Prostate gland (tissue), 2 donors: ENCODE measurements at regions not wholly inside any gene's neighbourhood (a gene's known extent, or its start where the extent isn't known, plus 50 kb on each side); places are given as distances from the start of the nearest gene placed in this dataset.
"Not testable (repeated sequence)": the region's sequence is repeated elsewhere in the genome, so short reads cannot be mapped to it uniquely, and the experiment has no call there.

Source experiments
- DNase-seq: peaks from one replicate; pipeline ENCODE4 v3.0.0-alpha.2; 2019; ENCODE audit warnings: low spot score
- H3K27ac ChIP-seq, 2 donors: fragments of 200-600 bp; sonication (generic); 2 replicates each; pipeline ENCODE4 v1.5.1; 2017 to 2019
- H3K27me3 ChIP-seq: fragments of 200-600 bp; sonication (generic); replicated peaks from 2 replicates; pipeline ENCODE4 v1.5.1; 2019; ENCODE audit not compliant: insufficient read depth
- H3K36me3 ChIP-seq, 2 donors: fragments of 200-600 bp; sonication (generic); 1 replicate in 1 of 2; 2 replicates in 1 of 2; pipeline versions ENCODE4 v1.5.1 to v1.8.1; 2017 to 2019
- H3K4me1 ChIP-seq: fragments of 200-600 bp; sonication (generic); replicated peaks from 2 replicates; pipeline ENCODE4 v1.5.1; 2019
- H3K4me3 ChIP-seq, 2 donors: fragments of 200-600 bp; sonication (generic); 2 replicates each; pipeline ENCODE4 v1.5.1; 2017 to 2019
- H3K9me3 ChIP-seq: fragments of 200-600 bp; sonication (generic); 2 replicates; pipeline ENCODE4 v1.5.1; 2017
- POLR2A ChIP-seq: fragments of 450-650 bp; IDR thresholded peaks from one replicate; pipeline ENCODE4 v1.6.1; 2016; ENCODE audit warnings: antibody characterized with exemption, mild to moderate bottlenecking
- POLR2AphosphoS5 ChIP-seq: sonication (generic); formaldehyde crosslinking; IDR thresholded peaks from one replicate; pipeline ENCODE4 v1.6.1; 2017; ENCODE audit warnings: antibody characterized with exemption
- WGBS: methylation state at CpG from one replicate; pipeline ENCODE4 v1.1.5; 2018; 5-methylcytosine and 5-hydroxymethylcytosine counted together
- intact Hi-C: fragments of 100-400 bp; cut with DNase I; formaldehyde crosslinking; loops from one replicate; pipeline ENCODE4 v1.14.2; 2022
- TF ChIP-seq, protein P1 (sequence below), 4 experiments: fragments of 200-600 bp in 2 of 4; fragments of 450-650 bp in 2 of 4; sonication (generic) in 2 of 4; IDR thresholded peaks; 1 replicate in 3 of 4; 2 replicates in 1 of 4; pipeline ENCODE4 v1.5.1; 2016 to 2019; ENCODE audit warnings: antibody characterized with exemption in 4 of 4, mild to moderate bottlenecking in 2 of 4, moderate library complexity in 2 of 4

DNA sequence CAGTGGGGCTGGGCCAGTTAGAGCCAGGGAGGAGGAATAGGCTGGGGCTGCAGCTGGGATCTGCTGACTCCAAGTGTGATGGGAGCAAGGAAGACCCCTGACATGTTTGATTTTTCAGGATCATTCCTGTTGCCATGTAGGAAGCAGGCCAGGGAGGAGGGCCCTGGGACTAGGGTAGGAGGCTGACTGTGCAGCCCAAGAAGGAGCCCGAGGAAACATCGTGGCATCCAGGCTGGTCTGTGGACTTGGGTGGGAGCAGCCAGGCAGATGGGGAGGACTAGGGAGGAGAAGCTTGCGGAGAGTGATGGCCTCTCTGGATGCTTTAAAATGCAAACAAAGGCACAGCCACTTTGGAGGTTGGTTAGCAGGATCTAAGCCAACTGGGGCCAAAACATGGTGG is 311.4 kb upstream of the WSB1 start:
- intact Hi-C loops, H3K36me3 ChIP-seq, H3K27me3 ChIP-seq, H3K4me3 ChIP-seq, H3K4me1 ChIP-seq, H3K27ac ChIP-seq, DNase-seq, H3K9me3 ChIP-seq: not testable (repeated sequence)
- WGBS = 85% methylated on average over 3 of the region's 3 CpGs

DNA sequence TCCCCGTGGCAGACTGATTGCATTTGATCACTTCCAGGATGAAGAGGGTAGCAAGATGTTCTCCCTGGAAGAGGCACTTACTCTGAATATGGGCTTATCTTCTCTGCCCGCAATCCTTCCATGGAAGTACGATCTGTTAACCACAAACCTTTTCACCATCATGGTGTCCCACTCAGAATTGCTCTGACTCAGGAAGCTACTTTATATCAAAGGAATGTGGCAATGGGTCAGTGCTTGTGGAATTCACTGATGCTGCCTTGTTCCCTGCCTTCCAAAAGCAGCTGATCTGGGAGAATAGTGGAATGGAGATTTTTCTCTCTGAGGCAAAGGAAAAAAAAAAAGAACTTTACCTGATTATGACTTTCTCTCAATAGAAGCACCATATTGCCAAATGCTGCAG is 306.1 kb upstream of the WSB1 start:
- DNase-seq, H3K36me3 ChIP-seq, H3K4me1 ChIP-seq, intact Hi-C loops, H3K27ac ChIP-seq, H3K4me3 ChIP-seq, H3K9me3 ChIP-seq, H3K27me3 ChIP-seq: not testable (repeated sequence)
- 62% methylated on average over 3 of the region's 3 CpGs for WGBS

DNA sequence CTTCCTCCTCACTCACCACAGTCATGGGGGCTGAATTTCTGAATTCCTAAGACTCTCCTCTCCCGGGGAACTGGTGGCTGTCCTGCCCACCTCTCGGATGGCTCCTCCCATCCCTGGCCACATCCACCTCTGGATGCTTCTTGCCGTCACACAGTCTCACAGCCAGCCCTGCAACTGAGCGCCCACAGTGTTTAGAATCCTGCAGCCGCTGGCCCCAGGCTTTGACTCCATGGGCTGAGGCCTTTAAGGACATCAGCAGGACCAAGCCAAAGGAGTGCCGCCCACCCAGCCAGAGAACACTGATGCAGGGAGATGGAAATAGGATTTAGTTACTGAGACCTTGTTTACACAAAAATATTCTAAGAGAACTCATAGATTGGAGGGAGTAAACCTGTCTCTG is 299.3 kb upstream of the WSB1 start:
- H3K4me1 ChIP-seq, intact Hi-C loops, H3K36me3 ChIP-seq, H3K27me3 ChIP-seq, H3K4me3 ChIP-seq, H3K27ac ChIP-seq, H3K9me3 ChIP-seq, DNase-seq: not testable (repeated sequence)
- WGBS = 90% methylated on average over 6 of the region's 6 CpGs

DNA sequence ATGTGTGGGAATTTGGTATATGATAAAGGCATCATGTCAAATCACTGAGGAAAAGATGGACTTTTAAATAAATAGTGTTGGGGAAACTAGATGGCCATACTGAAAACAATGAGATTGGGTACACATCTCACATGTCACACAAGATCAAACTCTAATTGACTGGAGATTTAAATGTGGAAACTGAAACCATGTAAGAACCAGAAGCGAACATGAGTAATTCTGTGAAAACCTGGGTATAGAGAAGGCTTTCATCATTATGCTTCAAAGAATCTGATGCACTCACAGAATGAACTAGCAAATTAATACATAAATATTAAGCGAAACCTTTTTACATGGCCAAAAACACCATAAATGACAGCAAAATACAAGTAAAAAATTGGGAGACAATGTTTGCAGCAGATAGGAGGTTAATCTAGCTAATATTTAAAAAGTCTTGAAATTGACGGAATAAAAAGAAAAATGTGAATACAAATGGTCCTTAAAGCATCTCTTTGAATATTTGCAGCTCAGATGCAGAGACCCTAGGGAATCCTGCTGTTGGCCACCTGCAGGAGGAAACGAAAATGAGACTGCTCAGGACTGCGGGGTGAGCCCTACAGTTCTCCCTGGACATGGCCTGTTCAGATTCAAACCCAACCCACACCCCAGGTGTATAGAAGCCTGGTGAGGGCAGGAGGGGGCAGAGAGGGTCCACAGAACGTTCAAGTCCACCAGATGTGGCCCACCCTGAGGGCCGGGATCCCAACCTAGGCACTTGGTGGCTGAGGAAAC is 297.6 kb upstream of the WSB1 start:
- 71% methylated on average over 7 of the region's 7 CpGs for WGBS
- H3K9me3 ChIP-seq, H3K27ac ChIP-seq, DNase-seq, intact Hi-C loops, H3K27me3 ChIP-seq, H3K4me3 ChIP-seq, H3K4me1 ChIP-seq, H3K36me3 ChIP-seq: not testable (repeated sequence)

DNA sequence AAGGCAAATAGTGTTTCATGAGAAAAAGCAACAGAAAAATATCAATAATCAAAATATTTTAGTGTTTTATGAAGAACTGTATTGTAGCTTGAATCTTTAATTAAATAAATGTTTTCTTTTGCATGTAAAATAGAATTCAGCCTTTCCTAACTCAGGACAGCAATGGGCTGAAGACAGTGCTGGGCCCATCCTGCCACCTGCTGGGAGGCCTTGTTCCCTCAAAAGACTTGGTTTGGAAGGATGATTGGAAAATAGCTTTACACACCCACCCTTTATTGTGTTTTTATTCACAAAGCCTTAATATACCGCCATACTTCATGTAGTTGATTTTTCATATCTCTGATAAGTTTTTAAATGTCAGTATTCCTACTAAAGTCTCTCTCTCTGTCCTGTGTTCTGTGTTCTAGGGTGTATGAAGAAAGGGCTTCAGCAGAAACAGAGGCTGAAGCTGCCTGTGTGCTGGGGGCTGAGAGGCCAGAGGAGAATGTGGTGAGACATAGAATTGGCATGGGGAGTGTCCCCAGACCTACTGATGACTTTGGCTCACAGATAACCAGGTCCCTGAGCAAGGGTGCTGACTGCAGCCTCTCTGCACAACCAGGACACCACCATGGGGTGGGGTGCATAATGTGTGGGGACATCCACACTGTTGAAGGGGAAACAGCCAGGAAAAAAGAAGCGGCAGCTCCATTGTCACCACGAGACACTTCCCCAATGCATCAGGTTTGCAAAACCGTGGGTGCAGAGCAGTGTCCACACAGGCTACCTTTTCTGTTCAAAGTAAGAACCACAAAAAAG is 286.0 kb upstream of the WSB1 start:
- WGBS = 59% methylated on average over 4 of the region's 4 CpGs
- intact Hi-C loops, H3K27me3 ChIP-seq, H3K4me3 ChIP-seq, H3K27ac ChIP-seq, DNase-seq, H3K36me3 ChIP-seq, H3K9me3 ChIP-seq, H3K4me1 ChIP-seq: not testable (repeated sequence)

DNA sequence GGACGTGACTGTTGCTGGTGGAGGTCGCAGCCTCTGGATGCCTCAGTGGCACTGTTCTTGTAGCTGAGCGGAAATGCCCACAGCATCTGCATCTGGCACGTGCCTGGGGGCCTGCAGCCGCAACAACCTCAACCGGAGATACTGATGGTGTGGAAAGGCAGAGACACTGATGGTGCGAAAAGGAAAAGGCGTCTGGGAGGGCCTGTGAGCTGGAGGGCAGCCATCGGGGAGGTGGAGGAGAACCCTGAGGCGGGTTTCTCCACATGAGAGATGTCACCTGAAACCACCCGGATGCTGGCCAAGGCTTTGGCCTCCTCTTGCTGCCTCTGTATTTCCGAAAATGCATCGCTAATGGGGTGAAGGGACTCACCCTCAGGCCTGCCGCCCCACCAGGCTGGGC is 284.8 kb upstream of the WSB1 start:
- TF ChIP-seq POLR2A = no peak
- no peak for TF ChIP-seq POLR2AphosphoS5
- TF ChIP-seq, protein P1, sequence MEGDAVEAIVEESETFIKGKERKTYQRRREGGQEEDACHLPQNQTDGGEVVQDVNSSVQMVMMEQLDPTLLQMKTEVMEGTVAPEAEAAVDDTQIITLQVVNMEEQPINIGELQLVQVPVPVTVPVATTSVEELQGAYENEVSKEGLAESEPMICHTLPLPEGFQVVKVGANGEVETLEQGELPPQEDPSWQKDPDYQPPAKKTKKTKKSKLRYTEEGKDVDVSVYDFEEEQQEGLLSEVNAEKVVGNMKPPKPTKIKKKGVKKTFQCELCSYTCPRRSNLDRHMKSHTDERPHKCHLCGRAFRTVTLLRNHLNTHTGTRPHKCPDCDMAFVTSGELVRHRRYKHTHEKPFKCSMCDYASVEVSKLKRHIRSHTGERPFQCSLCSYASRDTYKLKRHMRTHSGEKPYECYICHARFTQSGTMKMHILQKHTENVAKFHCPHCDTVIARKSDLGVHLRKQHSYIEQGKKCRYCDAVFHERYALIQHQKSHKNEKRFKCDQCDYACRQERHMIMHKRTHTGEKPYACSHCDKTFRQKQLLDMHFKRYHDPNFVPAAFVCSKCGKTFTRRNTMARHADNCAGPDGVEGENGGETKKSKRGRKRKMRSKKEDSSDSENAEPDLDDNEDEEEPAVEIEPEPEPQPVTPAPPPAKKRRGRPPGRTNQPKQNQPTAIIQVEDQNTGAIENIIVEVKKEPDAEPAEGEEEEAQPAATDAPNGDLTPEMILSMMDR (IDR thresholded peaks at IDR 0.05) = no peak
- Histone ChIP-seq H3K4me1 (no peaks in the 10 kb centered on the region), H3K4me3 (no peak overlapping the region), H3K36me3 (no peaks in the 10 kb centered on the region), H3K27me3 (no peaks in the 10 kb centered on the region), H3K9me3 (no peaks in the 10 kb centered on the region), H3K27ac (no peak overlapping the region)
- DNase-seq = no peak
- intact Hi-C loops = no loop called here
- WGBS = 86% methylated on average over 14 of the region's 14 CpGs

DNA sequence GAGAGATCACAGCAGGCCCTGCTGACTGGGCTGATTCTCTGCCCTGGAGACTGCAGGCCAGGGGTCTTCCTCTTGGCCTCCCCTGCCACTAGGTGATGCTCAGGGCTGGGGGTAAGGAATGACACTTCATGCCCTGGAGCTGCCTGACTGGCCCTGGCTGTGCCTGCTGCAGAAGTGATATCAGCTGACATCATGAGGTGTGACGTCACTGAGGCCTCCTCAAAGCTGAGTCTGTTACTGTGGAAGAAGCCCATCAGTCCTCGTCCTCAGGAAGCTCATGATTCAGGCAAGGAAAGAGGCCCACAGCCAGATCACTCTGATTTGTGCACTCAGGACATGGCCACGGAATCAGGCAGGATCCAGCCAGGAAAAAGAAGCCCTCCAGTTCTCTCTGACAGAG is 283.8 kb upstream of the WSB1 start:
- H3K4me3 ChIP-seq, intact Hi-C loops, H3K27me3 ChIP-seq, H3K27ac ChIP-seq, H3K36me3 ChIP-seq, H3K9me3 ChIP-seq, H3K4me1 ChIP-seq, DNase-seq: not testable (repeated sequence)
- 59% methylated on average over 3 of the region's 3 CpGs for WGBS

DNA sequence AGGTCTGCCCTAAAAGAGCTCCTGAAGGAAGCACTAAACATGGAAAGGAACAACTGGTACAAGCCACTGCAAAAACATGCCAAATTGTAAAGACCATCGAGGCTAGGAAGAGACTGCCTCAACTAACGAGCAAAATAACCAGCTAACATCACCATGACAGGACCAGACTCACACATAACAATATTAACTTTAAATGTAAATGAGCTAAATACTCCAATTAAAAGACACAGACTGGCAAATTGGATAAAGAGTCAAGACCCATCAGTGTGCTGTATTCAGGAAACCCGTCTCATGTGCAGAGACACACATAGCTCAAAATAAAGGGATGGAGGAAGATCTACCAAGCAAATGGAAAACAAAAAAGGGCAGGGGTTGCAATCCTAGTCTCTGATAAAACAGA is 263.4 kb upstream of the WSB1 start:
- H3K36me3 ChIP-seq, intact Hi-C loops, H3K4me1 ChIP-seq, DNase-seq, H3K27ac ChIP-seq, H3K27me3 ChIP-seq, H3K4me3 ChIP-seq, H3K9me3 ChIP-seq: not testable (repeated sequence)
- 58% methylated on average over 3 of the region's 3 CpGs for WGBS
